ENCODE measurements at regions not wholly inside any gene's neighbourhood (a gene's known extent, or its start where the extent isn't known, plus 50 kb on each side); places are given as distances from the start of the nearest gene placed in this dataset.

GRCh38 chr14:25833341-25834126 lies 764.3 kb downstream of the NOVA1 start:
- POLR2A ChIA-PET (ENCODE audit: unreplicated experiment) = no interaction called here

More at GRCh38 chr14:25833341-25834126, 764.3 kb downstream of the NOVA1 start:
- no peak overlapping the region for H4K5ac ChIP-seq (ENCODE audit: low read depth, low read length)
- H4K91ac ChIP-seq (ENCODE audit: insufficient read depth, low read depth, low read length) = no peak overlapping the region
- DNase-seq (no peak), ATAC-seq (ENCODE audit: low read depth) (no peak)
- no peak overlapping the region for H3K4ac ChIP-seq (ENCODE audit: low read depth, low read length)
- H4K8ac ChIP-seq (ENCODE audit: low read depth in 2 of 2, low read length in 2 of 2) = no peak overlapping the region
- H3K4me1 ChIP-seq (ENCODE audit: control insufficient read depth, insufficient read depth, low read length) = no peaks in the 10 kb centered on the region
- TF ChIP-seq ELK1 (IDR thresholded peaks at IDR 0.05; ENCODE audit: borderline replicate concordance, low read depth, low read length) (no peak), CTCF (conservative IDR thresholded peaks at IDR 0.05; ENCODE audit: low read depth, low read length) (no peak), SMC3 (IDR thresholded peaks at IDR 0.05; ENCODE audit: low read depth, low read length) (no peak), NFE2L2 (IDR thresholded peaks at IDR 0.05; ENCODE audit: low read depth, low read length) (no peak), MAFK (IDR thresholded peaks at IDR 0.05; ENCODE audit: low read depth, low read length) (no peak), FOS (IDR thresholded peaks at IDR 0.05; ENCODE audit: low read depth, low read length) (no peak), RFX5 (IDR thresholded peaks at IDR 0.05; ENCODE audit: low read depth, low read length) (no peak), CEBPB (IDR thresholded peaks at IDR 0.05; ENCODE audit: low read depth, low read length) (no peak), RAD21 (IDR thresholded peaks at IDR 0.05; ENCODE audit: low read length) (no peak)
- H2AFZ ChIP-seq (replicated peaks; ENCODE audit: low read length, poor library complexity) = no peak overlapping the region
- peaks cover 8% of the 10 kb centered on the region for H3K9me3 ChIP-seq (ENCODE audit: control insufficient read depth, insufficient read depth, low read length)
- WGBS, 2 experiments (ENCODE audit: extremely low coverage in 2 of 2, insufficient read length in 1 of 2) = no CpG with 5 or more reads among the region's 12 CpGs
- dilution Hi-C loops (cut with HindIII; ENCODE audit: low sequenced_read_pairs, unreplicated experiment) = no loop called here
- H3K4me3 ChIP-seq (ENCODE audit: insufficient read depth, low read depth, low read length) = no peak overlapping the region
- in situ Hi-C loops (cut with MboI; ENCODE audit: low sequenced_read_pairs) = no loop called here
- H3K56ac ChIP-seq (ENCODE audit: extremely low read depth, insufficient read depth, low read length) = no peak overlapping the region
- no peak overlapping the region for H2BK120ac ChIP-seq (ENCODE audit: low read depth, low read length)
- no TSS peak for BruUV-seq (replicated peaks)
- H3K9ac ChIP-seq (ENCODE audit: low read depth, low read length) = no peak overlapping the region
- H2AK9ac ChIP-seq (replicated peaks; ENCODE audit: low read depth, low read length, poor library complexity) = no peak overlapping the region
- no peak overlapping the region for H3K23ac ChIP-seq (ENCODE audit: low read depth, low read length)
- no peak overlapping the region for H2BK15ac ChIP-seq (ENCODE audit: low read depth, low read length)
- no peaks in the 10 kb centered on the region for H3K27me3 ChIP-seq (ENCODE audit: control insufficient read depth, insufficient read depth, low read length)
- H3K18ac ChIP-seq (ENCODE audit: low read depth, low read length) = no peak overlapping the region
- intact Hi-C loops (cut with micrococcal nuclease) = no loop called here
- no peaks in the 10 kb centered on the region for H3K9me1 ChIP-seq (ENCODE audit: insufficient read depth, low read length)
- no peak overlapping the region for H2BK5ac ChIP-seq (ENCODE audit: low read depth, low read length, poor library complexity, severe bottlenecking)
- H3K36me3 ChIP-seq (ENCODE audit: control insufficient read depth, insufficient read depth, low read length) = no peaks in the 10 kb centered on the region
- H3K79me1 ChIP-seq (ENCODE audit: low read depth in 1 of 2, low read length in 2 of 2) = no peaks in the 10 kb centered on the region
- H2BK20ac ChIP-seq (ENCODE audit: low read depth, low read length) = no peak overlapping the region
- no peak overlapping the region for H3K27ac ChIP-seq (ENCODE audit: insufficient read depth, low read length)
- no peak overlapping the region for H2AK5ac ChIP-seq (ENCODE audit: low read depth, low read length)
- CTCF ChIA-PET = no interaction called here
- H3K14ac ChIP-seq (replicated peaks; ENCODE audit: low read depth, low read length) = no peak overlapping the region
- no peak overlapping the region for H3K4me2 ChIP-seq (ENCODE audit: low read depth, low read length)
- H4K20me1 ChIP-seq (ENCODE audit: insufficient read depth, low read length) = no peaks in the 10 kb centered on the region
